ENCODE measurements at regions not wholly inside any gene's neighbourhood (a gene's known extent, or its start where the extent isn't known, plus 50 kb on each side); places are given as distances from the start of the nearest gene placed in this dataset.

DNA sequence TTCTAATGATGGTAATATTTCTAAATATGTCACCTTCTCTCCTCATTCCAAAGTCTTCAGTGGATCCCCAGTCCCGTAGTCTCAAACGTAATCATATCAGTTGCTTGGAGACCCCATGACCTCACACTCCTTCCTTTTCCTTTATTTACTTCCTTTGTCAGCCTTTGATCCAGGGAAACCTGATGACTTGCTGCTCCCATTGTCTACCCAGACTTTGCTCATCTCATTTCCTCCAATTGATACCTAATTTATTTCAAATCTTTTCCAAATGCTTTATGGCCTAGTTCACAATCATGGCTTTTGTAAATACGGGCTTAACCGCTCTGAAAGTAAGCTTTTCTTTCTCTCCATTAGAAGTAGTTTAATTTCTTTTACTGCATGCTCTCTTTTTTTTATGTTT is 402.4 kb upstream of the CYRIA start:
- no peak for DNase-seq (ENCODE audit: low read depth)

DNA sequence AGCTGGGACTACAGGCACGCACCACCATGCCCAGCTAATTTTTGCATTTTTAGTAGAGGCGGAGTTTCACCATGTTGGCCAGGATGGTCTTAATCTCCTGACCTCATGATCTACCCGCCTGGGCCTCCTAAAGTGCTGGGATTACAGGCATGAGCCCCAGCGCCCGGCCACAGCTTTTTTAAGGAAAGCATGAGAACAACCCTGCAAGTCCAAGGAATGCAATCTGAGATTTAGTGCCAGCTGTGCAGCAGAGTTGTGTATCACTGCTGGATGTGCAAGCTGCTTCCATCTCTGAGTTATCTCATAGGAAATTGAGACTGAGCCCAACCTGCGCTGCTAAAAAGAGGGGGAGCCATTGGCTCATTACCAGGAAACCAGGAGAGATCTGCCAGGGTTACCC is 399.9 kb upstream of the CYRIA start:
- no peak for DNase-seq (ENCODE audit: low read depth)

DNA sequence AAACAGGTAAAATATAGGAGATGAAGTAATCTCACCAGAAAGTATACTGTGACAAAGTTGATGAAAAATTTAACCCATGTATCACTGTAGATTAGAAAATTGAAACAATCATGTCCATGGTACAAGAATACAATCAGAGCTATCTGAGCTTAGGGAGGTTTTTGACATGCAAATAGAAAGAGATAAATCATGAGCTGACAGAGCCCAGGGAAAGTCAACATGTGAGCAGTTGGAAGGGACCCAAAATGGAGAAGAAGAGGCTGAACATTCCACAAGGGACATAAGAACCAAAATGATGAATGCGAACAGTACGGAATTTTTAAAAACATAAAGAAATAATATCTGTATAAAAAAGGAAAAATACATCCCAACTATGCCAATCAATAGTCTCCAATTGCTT is 395.4 kb upstream of the CYRIA start:
- no peak for DNase-seq (ENCODE audit: low read depth)

DNA sequence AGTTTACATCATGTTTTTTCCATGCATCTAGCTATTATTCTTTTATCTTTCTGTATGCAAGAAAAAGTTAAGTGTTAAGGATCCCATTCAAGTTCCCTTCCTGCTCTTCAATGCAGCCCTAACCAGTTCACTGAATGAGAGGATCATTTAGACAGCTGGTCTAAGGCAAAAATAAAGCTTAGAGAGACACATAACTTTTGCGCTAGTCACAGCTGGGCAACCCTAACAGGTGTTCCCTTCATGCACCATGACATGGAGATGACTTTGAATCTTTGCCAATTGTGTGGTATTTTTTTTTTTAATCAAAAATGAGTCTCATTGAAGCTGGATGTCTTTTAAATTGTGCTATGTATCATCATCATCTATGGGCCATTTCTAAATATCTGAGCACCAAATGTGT is 393.8 kb upstream of the CYRIA start:
- DNase-seq (ENCODE audit: low read depth), result no peak

DNA sequence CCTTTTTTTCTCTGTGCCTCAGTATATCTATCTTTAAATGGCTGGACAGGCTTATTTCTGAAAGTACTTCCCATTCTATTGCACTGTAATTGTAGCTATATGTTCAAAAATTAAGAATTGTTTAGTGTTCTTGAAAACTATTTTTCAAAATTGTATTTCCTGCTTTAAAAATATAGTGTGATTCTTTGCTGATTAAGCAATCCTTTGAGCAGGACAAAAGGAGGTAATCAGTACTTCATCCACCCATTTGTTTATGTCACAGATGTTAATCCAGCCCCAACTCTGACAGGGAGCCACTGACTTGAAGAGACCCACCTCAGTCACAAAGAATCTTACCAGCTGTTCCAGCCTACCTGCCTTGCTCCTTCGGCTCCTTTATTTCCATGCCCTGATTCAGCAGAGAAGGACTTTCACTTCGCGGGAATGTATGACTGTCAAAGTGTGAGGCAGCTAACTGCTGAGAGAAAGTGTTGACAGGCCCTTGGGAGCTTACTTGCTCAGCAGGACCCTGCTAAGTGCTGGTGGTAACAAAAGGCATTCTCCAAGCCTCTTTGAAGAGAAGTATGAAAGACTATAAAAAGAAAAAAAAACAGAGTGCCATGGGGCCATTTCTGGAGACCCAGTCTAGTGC is 393.3 kb upstream of the CYRIA start:
- DNase-seq (ENCODE audit: low read depth), result no peak

DNA sequence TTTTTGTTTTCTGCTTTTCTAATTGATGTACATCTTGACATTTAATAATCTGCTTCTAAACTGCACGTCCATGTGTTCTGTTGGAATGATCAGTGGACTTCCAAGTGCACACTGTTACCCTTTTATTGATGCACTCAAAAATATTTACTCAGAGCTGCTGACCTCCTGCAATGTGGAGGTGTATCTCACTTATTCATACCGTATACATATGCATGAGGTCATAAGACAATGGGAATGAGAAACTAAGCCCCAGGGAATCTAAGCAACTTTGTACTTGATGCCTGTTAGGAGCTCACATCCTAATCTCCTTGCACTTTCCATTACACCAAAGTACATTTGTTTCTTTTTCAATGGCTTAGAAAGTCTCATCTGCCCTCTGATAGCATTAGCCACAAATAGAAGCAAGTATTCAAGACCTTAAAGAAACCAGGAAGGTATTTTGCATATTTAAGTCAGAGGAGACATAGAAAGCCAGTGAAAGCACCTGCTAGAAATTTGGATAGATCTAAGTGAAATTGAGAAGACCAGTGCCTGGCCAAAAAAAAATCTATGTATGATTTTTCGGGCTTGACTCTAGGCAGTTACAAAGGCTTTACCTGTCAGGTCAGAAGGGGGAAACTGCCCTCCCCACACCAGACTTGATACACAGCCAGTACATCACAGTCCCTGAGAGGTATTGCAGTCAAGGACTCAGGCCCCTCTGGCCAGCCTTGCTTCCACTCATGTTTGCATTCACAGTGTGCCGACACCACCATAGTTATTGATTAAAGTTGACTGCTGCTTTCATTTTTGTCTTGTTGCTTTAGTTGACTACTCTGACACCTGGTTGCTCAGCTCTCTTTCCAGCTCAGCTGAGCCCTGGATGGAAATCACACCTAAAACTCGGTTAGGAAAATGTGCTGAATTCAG is 391.7 kb upstream of the CYRIA start:
- no peak for DNase-seq (ENCODE audit: low read depth)

DNA sequence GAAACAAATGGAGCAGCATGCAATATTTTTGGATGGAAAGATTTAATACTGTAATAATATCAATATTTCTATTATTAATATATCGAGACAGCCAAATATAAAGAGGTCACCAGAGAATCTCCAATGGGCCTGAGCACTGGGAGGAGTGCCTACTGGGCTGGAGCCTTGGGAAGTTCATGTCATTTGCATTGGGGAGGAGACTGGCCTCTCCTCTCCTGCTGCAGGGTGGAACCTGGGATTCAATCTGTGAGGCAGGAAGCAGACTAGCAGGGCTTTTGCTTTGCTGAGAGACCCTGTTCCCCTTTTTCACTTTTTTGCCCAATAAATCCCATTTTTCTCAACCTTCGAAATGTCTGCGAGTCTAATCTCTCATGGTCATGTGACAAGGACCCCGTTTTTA is 390.6 kb upstream of the CYRIA start:
- DNase-seq (ENCODE audit: low read depth), result no peak

DNA sequence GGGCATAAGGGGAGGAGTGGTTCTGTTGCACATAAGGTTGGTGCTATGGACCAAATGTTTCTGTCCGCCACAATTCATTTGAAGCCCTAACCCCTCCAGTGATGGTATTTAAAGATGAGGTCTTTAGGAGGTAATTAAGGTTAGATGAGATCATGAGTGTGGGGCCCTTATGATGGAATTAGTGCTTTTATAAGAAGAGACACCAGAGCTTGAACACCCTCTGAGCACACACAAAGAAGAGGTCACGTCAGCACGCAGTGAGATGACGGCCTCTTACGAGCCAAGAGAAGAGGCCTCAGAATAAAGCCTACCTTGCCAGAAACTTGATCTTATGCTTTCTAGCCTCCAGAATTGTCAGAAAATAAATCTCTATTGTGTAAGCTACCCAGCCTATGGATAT is 386.4 kb upstream of the CYRIA start:
- DNase-seq (ENCODE audit: low read depth), result no peak

DNA sequence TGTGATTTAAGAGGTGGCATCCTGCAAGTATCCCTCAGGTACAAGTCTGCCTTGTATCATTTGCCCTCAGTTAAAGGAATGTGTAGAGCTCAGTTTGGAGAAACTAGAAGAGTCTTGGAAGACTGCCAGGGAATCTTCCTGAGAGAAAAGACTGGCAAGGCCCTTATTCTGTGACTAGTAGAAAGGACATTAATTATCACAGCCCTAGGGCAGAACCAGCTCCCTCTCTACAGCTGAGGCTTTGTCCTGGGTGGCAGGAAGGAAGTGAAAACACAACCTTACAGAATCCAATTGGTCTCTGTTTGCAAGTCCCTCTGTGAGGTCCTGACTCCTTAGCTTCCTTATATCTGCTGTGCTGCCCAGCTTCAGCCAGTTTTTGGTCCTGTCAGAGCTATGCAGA is 385.9 kb upstream of the CYRIA start:
- no peak for DNase-seq (ENCODE audit: low read depth)

DNA sequence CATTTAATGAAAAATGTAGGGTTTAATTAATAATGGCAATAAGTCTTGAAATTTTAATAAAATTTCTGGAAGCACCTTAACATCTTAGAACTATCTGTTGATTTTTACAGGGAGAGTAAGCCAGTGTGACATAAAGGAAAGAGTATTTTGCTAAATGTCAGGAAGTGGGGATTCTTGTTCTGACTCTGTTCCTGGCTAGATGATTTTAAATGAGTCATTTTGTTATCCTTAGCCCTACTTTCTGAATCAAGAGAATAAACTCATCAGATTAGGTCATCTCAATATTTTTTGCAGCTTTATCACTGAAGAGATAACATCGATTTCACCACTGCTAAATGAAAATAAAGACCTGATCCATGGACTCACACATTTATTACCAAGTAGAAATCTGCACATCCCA is 377.5 kb upstream of the CYRIA start:
- DNase-seq (ENCODE audit: low read depth), result peak; percentile 51

DNA sequence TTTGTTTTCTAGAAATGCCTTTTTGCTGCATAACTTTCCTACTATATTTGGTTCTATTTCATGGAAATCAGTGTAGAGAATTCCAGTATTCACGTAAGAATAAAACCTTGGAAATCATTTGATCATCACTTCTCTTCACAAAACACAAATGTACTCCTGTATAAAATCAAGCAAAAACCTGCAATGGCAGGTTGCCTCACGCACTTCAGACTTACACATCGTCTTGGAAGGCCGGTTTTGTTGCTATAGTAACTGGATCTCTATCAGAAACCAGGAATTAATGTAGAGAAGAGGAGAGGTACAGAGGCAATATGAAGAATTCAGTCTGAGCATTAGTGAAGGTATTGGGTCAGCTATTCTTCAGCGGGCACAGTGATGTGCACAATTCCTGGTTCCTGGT is 370.7 kb upstream of the CYRIA start:
- no peak for DNase-seq (ENCODE audit: low read depth)

DNA sequence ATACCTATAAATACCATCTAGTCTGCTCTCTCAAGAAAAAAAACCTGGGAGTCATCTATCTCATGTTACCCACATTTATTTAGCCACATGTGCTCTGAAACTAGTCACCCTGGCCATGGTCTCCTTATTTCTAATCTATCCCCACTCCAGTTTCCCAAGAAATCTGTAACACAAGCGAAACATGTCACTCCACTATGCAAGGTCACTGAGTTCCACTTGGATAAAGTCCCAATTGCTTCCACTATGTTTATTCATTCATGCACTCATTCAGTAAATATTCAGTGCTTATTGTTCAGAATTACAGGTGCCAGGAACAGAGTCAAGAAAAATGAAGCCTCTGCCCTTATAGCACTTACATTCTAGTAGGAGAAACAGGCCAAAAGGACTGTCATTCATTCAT is 369.4 kb upstream of the CYRIA start:
- DNase-seq (ENCODE audit: low read depth), result no peak

DNA sequence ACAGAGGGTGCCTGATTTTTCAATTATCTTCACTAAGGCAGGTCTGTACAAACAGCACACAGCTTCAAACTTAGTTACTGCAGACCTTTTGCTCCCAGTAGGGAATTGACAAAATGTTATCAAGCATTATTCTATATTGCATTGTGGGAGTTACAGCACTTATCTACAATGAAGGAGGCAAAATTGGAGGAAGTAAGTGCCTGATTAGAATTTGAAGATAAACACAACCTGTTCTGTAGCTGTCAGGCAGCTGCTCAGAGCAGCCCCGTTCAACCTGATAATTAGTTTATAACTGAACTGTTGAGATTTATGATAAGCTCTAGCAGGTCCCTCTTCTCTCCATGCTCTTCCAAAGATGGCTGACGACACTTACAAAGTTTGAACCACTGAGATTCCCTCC is 364.4 kb upstream of the CYRIA start:
- no peak for DNase-seq (ENCODE audit: low read depth)

DNA sequence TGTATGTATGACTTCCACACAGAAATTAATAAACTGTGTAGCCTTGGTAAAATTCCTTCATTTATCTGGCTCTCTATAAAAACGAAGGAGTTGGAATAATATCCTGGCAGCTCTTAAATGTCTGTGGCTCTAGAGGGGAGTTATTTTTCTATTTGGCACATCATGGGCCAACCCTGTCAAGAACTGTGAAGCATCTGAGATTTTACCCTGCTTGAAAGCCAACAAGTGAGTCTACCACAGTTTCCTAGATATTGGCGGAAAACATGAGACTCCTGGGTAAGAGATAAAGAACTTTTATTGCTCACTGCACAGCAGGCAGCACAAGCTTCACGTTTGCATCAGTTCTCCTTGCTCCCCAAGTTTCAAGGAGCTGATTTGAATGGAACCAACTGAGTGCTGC is 346.7 kb upstream of the CYRIA start:
- DNase-seq (ENCODE audit: low read depth), result no peak

DNA sequence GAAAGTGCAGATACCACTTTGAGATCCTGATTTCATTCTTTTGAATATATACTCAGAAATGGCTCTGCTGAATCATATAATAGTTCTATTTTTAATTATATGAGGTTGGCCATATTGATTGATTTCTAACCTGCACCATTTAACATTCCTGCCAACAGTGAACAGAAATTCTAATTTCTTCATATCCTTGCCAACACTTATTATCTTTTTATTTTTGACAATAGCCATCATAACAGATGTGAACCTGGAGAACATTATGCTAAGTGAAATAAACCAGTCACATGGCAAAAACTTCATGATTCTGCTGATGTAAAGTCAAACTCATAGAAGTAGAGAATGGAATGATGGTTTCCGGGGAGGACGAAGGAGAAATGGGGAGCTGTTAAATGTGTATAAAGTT is 344.5 kb upstream of the CYRIA start:
- no peak for DNase-seq (ENCODE audit: low read depth)

DNA sequence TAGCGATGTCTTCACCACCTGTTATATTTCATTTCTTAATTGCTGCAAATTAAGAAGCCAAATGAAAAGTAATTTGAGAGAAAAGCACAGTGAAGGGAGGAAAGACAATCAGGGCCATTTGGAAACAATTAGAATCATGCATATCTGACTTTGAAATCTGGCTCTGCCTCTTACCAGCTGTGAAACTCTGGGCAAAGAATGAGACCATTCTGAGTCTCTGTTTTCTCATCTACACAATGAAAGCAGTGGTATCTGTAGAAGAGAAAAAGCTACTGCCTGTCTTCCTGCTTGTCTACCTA is 334.5 kb upstream of the CYRIA start:
- DNase-seq (ENCODE audit: low read depth), result no peak

DNA sequence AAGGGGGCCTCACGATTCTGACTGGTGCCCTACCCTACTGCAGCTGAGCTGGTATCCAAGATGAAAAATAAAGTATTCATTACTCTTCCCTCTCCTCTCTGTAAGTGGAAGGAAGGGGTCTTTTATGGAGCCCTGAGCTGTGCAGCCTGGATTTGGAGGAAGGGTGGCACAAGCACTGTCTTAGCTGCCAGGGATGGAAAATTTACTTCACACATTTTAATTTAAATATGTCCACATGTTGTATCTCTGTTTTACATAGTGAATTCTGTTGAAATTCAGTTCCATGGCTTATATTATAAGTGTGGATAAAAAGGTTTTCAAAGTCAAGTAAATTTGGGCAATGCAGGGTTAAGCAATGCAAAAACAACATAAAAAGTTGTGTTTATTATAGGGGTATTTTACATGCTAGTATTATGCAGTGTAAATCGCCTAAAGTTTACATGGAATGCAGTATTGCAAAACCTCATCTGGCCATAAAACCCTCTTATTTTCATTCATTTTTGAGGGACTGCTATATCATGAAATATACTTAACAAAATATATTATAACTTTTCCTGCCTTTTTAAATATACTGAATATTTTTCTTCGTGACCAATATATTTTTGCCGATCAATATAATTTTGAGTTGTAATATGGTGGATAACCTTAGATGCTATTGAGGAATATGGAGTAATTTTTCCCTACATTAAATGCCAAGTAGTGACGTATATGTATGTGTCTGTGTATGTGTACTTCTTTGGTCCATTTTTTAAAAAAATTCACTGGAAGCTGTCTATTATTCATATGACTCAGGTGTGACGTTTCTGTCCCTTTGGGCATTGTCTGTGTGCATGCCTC is 333.9 kb upstream of the CYRIA start:
- no peak for DNase-seq (ENCODE audit: low read depth)

DNA sequence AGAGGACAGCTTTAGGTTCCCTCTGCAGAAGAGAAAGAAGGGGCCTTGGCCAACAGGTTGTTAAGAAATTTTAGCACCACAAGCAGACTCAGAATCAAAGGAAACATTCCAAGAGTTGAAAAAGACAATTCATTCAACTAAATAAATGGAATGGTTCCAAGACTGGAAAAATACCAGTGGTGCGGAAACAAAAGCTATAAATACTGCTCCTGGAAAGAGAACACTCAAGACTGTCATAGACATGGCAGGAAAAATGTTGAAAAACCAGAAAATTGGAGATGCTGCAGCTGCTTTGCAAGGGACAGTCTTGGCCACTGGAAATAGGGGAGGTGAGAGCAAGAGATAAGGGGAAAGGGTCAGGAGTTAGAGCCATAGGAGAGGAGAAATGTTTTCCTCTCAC is 312.7 kb upstream of the CYRIA start:
- DNase-seq (ENCODE audit: low read depth), result no peak

DNA sequence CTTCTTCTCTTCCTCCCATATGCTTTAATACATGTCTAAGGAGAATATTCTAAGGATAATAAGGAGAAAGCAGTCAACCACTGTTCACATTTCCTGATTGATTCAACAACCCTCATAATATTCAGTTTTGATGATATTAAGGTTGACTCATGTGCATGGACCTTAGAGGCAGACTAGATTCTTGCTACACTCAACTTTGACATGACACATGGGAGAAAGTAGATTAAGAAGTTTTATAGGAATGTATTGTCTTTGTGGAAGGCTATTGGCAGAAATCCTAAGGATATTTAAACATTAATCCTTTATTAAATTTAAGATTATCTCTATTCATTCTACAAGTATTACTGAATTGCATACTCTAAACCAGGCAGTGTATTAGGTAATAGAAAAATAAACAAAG is 309.1 kb upstream of the CYRIA start:
- DNase-seq (ENCODE audit: low read depth), result no peak

DNA sequence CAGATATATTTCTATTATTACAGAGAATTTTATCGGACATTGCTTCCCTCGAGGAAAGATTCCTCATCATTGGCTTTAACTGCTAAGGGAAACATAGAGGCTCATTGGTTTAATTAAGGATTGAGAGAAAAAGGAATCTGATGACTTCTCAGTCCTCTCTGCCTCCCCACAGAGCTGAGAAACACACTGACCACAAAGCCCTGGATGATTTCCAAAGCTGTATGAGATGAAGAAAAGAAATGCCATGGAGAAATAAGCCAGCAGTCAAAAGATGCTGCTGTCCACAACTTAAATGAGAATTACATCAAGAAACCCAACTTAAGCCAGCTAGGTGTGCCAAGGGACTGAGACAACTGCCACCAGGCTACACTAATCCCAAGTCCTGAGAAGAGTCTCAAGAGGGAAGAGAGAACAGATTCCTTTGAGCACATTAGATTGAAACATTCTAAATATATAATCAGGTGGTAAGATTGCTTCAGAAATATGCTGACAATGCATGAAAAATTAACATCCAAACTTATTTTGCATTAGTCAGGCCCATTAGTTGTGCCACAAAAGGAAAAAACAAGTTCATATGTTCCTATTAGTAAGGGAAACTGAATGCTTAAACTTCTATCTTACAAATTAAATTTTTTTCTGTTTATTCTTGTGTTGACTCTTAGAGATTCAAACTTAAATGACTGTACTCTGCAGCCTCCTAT is 308.1 kb upstream of the CYRIA start:
- peak; percentile 20 for DNase-seq (ENCODE audit: low read depth)

DNA sequence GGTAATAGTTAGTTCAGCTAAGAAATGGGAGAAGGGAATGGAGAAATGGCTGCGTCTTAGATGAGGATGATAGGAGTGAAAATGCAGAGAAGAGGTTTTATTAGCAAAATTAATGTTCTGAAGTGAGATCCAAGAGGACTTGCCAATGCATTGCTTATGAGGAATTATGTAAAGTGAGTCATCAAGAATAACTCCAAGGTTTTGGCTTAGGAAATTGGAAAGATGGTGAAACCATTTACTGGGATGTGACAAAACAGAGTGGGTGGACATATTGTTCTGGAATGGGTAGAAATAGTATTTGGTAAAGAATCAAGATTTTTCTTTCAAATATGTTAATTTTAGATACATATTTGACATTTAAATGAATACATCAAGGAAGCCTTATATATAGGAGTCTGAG is 306.6 kb upstream of the CYRIA start:
- no peak for DNase-seq (ENCODE audit: low read depth)

DNA sequence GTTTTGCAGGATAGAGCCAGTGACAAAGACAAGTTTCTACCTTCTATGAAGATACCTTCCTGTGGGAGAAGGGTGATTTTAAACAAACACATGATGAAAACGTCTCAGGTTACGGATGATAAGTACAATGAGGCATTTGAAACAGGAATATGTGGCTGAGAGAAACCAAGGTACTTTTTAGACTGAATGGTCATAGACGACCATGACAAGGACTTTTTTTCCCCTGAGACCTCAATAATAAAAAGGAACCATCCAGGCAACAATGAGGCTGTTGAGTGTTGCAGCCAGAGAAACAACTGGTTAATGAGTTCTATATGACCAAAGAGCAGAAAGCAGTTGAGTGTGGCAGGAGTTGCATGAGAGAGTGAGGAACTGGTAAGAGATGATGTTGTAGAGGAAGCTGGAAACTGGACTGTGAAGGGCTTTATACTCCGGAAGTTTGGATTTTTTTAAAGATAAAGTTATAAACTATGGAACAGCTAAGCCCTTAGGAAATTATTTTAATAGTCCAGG is 306.1 kb upstream of the CYRIA start:
- no peak for DNase-seq (ENCODE audit: low read depth)

Data from HS-5 (cell line).